AG04449 (cell line): ENCODE measurements at regions not wholly inside any gene's neighbourhood (a gene's known extent, or its start where the extent isn't known, plus 50 kb on each side); places are given as distances from the start of the nearest gene placed in this dataset.

Source experiments
- CTCF ChIA-PET: fragments of 350-600 bp; formaldehyde crosslinking; extraction: SDS; loops from one replicate; lab custom pipeline; 2021; ENCODE audit warnings: antibody characterized with exemption; lab: Yijun Ruan, JAX
- POLR2A ChIA-PET: fragments of 400-600, 350-600 bp; formaldehyde crosslinking; extraction: SDS; loops from one replicate; lab custom pipeline; 2020; ENCODE audit warnings: antibody characterized with exemption, inconsistent platforms; lab: Yijun Ruan, JAX
- DNase-seq: peaks from one replicate; pipeline ENCODE4 v3.0.0-alpha.2; 2010; ENCODE audit warnings: low read depth, low spot score
- H3K4me3 ChIP-seq: 2 replicates; pipeline ENCODE4 v1.5.1; 2011; ENCODE audit warnings: low read depth, mild to moderate bottlenecking, control low read depth, low read length
- CTCF ChIP-seq: IDR thresholded peaks from one replicate; pipeline ENCODE4 v1.5.1; 2011; ENCODE audit warnings: mild to moderate bottlenecking, moderate library complexity, low read length, control low read depth, inconsistent platforms; ENCODE audit not compliant: insufficient read depth; ENCODE audit errors: missing control alignments

DNA sequence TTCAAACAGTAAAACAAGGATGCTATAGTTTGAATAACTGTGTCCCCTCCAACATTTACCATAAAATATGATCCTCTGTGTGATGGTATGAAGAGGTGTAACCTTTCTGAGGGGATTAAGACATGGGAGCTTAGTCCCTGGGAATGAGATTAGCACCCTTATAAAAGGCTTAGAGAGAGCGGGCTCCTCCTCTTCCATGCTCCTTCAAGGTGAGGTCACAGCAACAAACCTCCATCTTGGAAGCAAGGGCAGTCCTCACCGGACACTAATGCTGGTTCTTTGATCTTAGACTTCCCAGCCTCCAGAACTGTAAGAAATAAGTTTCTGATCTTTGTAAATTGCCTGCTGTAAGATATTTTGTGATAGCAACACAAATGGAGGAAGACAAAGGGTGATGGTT, 700.3 kb downstream of the TMEM182 start:
- H3K4me3 ChIP-seq: no peak overlapping the region
- POLR2A ChIA-PET: no interaction called here
- no peak for DNase-seq
- TF ChIP-seq CTCF: no peak
- CTCF ChIA-PET: no interaction called here

- ChIA-PET POLR2A (no interaction called here), CTCF (no interaction called here)
- H3K4me3 ChIP-seq: no peak overlapping the region
- no peak for TF ChIP-seq CTCF
- no peak for DNase-seq
These were observed 700.9 kb downstream of the TMEM182 start for GRCh38 chr2:103462712-103463111.

DNA sequence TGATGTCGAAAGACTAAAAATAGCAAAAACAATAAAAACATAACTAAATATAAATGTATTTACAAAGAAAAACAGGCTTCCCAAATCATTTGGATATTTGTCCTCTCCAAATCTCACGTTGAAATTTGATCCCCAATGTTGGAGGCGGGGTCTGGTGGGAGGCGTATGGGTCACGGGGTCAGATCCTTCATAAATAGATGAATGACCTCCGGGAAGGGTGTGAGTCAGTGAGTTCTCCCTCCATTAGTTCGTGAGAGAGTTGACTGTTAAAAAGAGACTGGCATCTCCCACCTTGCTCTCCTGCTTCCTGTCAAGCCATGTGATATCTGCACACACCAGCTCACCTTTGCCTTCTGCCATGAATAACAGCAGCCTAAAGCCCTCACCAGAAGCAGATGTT, 703.0 kb downstream of the TMEM182 start:
- ChIA-PET POLR2A (no interaction called here), CTCF (no interaction called here)
- no peak for TF ChIP-seq CTCF
- DNase-seq: no peak
- no peak overlapping the region for H3K4me3 ChIP-seq

GRCh38 chr2:103469800-103470199, 708.0 kb downstream of the TMEM182 start:
- TF ChIP-seq CTCF: no peak
- DNase-seq: no peak
- H3K4me3 ChIP-seq: no peak overlapping the region
- ChIA-PET POLR2A (no interaction called here), CTCF (no interaction called here)

GRCh38 chr2:103484906-103485305, 723.1 kb downstream of the TMEM182 start:
- no peak overlapping the region for H3K4me3 ChIP-seq
- no peak for TF ChIP-seq CTCF
- CTCF ChIA-PET: no interaction called here
- POLR2A ChIA-PET: no interaction called here
- no peak for DNase-seq

DNA sequence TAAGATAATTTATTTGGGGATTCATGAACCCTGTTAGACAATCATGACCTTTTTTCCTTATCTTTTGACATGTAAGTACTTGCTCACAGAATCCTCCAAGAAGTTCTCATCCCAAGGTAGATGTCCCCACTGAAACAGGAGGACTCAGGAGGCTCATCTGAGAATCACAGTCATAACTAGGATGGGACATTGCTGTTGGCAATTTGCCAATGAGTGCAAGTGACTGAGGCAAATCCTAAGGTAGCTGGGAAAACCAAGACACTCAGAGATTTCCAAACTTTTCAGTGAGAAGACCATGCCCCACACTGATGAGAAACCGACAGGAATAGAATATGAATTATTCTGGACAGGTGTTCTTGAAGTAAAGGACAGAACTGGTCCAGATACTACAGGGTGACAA, 735.0 kb downstream of the TMEM182 start:
- ChIA-PET POLR2A (no interaction called here), CTCF (no interaction called here)
- TF ChIP-seq CTCF: no peak
- DNase-seq: no peak
- H3K4me3 ChIP-seq: no peak overlapping the region
